ENCODE measurements at regions not wholly inside any gene's neighbourhood (a gene's known extent, or its start where the extent isn't known, plus 50 kb on each side); places are given as distances from the start of the nearest gene placed in this dataset.

- Mint-ChIP-seq H3K4me1 (peaks cover 14 to 16% of the 10 kb centered on the region in 2 experiments), H3K36me3 (ENCODE audit: insufficient read depth in 1 of 3, low read depth in 3 of 3) (no peaks in the 10 kb centered on the region), H3K27ac (no peak overlapping the region), H3K4me3 (no peak overlapping the region), H3K27me3 (ENCODE audit: low read depth) (no peaks in the 10 kb centered on the region), H3K9me3 (no peaks in the 10 kb centered on the region; a peak in 1 of 5 replicates)
- H2BK12ac ChIP-seq (ENCODE audit: insufficient read length, low read depth, low read length), result no peak overlapping the region
- H3K27ac ChIP-seq (ENCODE audit: insufficient read length, low read depth, low read length), result no peak overlapping the region
- H3K4me1 ChIP-seq (ENCODE audit: insufficient read depth, low read length), result peaks cover 3% of the 10 kb centered on the region; the same call in 1 of the 2 replicates
- no peak overlapping the region for H2BK20ac ChIP-seq (ENCODE audit: low read depth, low read length, poor library complexity, severe bottlenecking)
- H3K79me1 ChIP-seq (ENCODE audit: insufficient read depth, low read depth, low read length, poor library complexity, severe bottlenecking), result no peaks in the 10 kb centered on the region
- no peak overlapping the region for H3K4ac ChIP-seq (ENCODE audit: low read depth, low read length)
- no peaks in the 10 kb centered on the region for H3K27me3 ChIP-seq (ENCODE audit: insufficient read depth, low read length)
- H3K56ac ChIP-seq (ENCODE audit: insufficient read length, low read depth, low read length), result no peak overlapping the region
- no peak overlapping the region for H3K18ac ChIP-seq (ENCODE audit: insufficient read length, low read depth, low read length)
- no peak overlapping the region for H2AFZ ChIP-seq (ENCODE audit: low read length)
- no CpG with 5 or more reads among the region's 1 CpG for WGBS (ENCODE audit: extremely low coverage, insufficient read length, low lambda C conversion rate)
- H3K14ac ChIP-seq (ENCODE audit: insufficient read depth, low read length), result no peak overlapping the region
- no peak overlapping the region for H3T11ph ChIP-seq (ENCODE audit: low read length)
- H3K23ac ChIP-seq (ENCODE audit: insufficient read length, low read depth, low read length), result no peak overlapping the region
- H3K79me2 ChIP-seq (ENCODE audit: insufficient read depth, low read length), result no peaks in the 10 kb centered on the region
- TF ChIP-seq CTCF (conservative IDR thresholded peaks at IDR 0.05), result no peak
- H3K4me2 ChIP-seq (ENCODE audit: insufficient read depth, insufficient read length, low read length), result no peak overlapping the region
- H4K91ac ChIP-seq (ENCODE audit: insufficient read length, low read depth, low read length), result no peak overlapping the region
- no peak overlapping the region for H2BK5ac ChIP-seq (ENCODE audit: insufficient read length, low read length)
- H4K5ac ChIP-seq (ENCODE audit: insufficient read length, low read depth, low read length), result no peak overlapping the region
- no peak overlapping the region for H4K8ac ChIP-seq (replicated peaks; ENCODE audit: insufficient read length, low read depth, low read length)
- no peak overlapping the region for H3K9ac ChIP-seq (ENCODE audit: extremely low read depth, insufficient read length, low read length)
- no peak overlapping the region for H2BK120ac ChIP-seq (ENCODE audit: low read depth, low read length, poor library complexity, severe bottlenecking)
- no peaks in the 10 kb centered on the region for H3K23me2 ChIP-seq (ENCODE audit: insufficient read length, low read depth, low read length, poor library complexity, severe bottlenecking)
- no peak overlapping the region for H2BK15ac ChIP-seq (ENCODE audit: low read depth, low read length)
- H3K9me3 ChIP-seq (ENCODE audit: control insufficient read depth, low read depth, low read length), result no peaks in the 10 kb centered on the region
- no peaks in the 10 kb centered on the region for H4K20me1 ChIP-seq (ENCODE audit: control insufficient read depth, insufficient read depth, insufficient read length)
- no peak overlapping the region for H2AK5ac ChIP-seq (ENCODE audit: insufficient read length, low read length)
- no peak for DNase-seq
Observed at GRCh38 chr4:75142850-75143249, 209.9 kb downstream of the PARM1 start.

Data from H9 (cell line).